AG10803 (cell line): ENCODE measurements at regions not wholly inside any gene's neighbourhood (a gene's known extent, or its start where the extent isn't known, plus 50 kb on each side); places are given as distances from the start of the nearest gene placed in this dataset.

Source experiments
- DNase-seq: peaks from one replicate; pipeline ENCODE4 v3.0.0; 2010; ENCODE audit warnings: low read depth
- H3K4me3 ChIP-seq: 2 replicates; pipeline ENCODE4 v1.5.1; 2011; ENCODE audit warnings: mild to moderate bottlenecking, low read length, control low read depth
- CTCF ChIP-seq: conservative IDR thresholded peaks from 2 replicates; pipeline ENCODE4 v1.5.1; 2011; ENCODE audit warnings: mild to moderate bottlenecking, low read length, control low read depth, inconsistent platforms

- TF ChIP-seq CTCF, result no peak
Observed at GRCh38 chr14:99015833-99016232, 256.2 kb downstream of the BCL11B start.

GRCh38 chr14:99023371-99023770 lies 248.6 kb downstream of the BCL11B start:
- DNase-seq, result no peak
- TF ChIP-seq CTCF, result no peak
- H3K4me3 ChIP-seq, result no peak overlapping the region

More at GRCh38 chr14:99015833-99016232, 256.2 kb downstream of the BCL11B start:
- no peak for DNase-seq
- no peak overlapping the region for H3K4me3 ChIP-seq

- DNase-seq, result no peak
- H3K4me3 ChIP-seq, result no peak overlapping the region
- TF ChIP-seq CTCF, result no peak
Observed at GRCh38 chr14:99024926-99025325, 247.1 kb downstream of the BCL11B start.

DNA sequence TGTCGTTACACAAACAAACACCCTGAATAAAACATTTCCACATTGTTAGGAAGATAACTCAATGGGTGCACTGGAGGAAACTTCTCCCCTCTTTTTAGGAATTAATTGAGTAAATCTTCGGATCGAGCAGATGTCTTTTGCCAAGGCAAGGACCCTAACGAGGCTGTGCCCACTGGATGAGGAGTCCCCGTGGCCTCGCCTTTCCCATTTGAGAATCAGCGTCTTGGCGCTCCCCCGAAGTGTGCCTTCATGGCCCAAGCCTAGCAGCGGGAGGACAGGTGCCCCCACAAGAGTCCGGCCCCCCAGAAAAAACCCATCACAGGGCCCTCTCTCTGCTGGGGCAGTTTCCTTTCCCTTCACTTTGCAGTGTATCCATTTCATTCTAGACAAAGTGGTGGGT lies 246.6 kb downstream of the BCL11B start:
- no peak for DNase-seq
- no peak overlapping the region for H3K4me3 ChIP-seq
- no peak for TF ChIP-seq CTCF

- DNase-seq, result no peak
- no peak overlapping the region for H3K4me3 ChIP-seq
- TF ChIP-seq CTCF, result no peak
Observed at GRCh38 chr14:99026471-99026870, 245.5 kb downstream of the BCL11B start.

- DNase-seq, result no peak
- no peak for TF ChIP-seq CTCF
- no peak overlapping the region for H3K4me3 ChIP-seq
Observed at GRCh38 chr14:99028041-99028440, 244.0 kb downstream of the BCL11B start.

GRCh38 chr14:99028521-99028920 lies 243.5 kb downstream of the BCL11B start:
- no peak for TF ChIP-seq CTCF
- DNase-seq, result no peak
- H3K4me3 ChIP-seq, result no peak overlapping the region
